Fibroblast of the conjunctiva (primary cell): ENCODE measurements at regions not wholly inside any gene's neighbourhood (a gene's known extent, or its start where the extent isn't known, plus 50 kb on each side); places are given as distances from the start of the nearest gene placed in this dataset.

Experiments used
- DNase-seq: peaks from one replicate; pipeline ENCODE4 v3.0.0-alpha.2; 2010; ENCODE audit warnings: low read depth

DNA sequence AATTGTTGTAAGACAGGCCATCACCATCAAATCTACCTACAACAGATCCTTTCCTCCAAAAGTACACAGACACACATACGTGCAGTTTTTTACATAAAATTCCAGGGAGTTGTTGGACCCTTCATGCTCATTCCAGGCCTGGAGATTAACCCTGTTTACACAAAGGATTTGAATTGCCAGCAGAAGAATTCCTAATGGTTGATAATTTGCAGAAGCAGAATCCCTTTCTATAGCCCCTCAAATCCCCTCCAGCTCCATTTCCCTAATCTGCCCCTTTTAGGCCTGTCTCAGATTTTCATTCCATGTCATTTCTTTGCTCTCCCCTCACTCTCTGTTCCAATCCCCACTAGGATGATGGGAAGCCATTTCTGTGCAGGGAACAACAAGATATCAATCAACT is 102.9 kb upstream of the TOX3 start:
- DNase-seq: no peak

DNA sequence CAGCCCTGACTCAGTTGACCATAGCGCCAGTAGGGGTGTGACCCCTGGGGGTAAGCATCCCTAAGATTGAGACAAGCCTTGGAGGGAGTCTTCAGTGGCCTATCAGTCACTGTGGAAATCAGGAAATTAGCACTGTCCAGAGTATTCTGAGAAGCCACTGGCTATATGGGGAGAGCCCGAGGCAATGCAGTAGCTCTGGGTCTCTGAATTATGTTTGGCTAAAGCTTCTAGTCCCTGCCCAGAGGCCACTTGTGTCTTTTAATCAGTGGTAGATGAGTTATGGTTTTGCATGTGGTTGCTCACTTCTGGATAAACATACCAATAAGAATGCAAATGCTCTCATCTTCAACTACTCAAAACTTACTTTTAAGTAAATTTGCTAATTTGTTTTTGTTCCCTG is 100.6 kb upstream of the TOX3 start:
- DNase-seq: no peak

DNA sequence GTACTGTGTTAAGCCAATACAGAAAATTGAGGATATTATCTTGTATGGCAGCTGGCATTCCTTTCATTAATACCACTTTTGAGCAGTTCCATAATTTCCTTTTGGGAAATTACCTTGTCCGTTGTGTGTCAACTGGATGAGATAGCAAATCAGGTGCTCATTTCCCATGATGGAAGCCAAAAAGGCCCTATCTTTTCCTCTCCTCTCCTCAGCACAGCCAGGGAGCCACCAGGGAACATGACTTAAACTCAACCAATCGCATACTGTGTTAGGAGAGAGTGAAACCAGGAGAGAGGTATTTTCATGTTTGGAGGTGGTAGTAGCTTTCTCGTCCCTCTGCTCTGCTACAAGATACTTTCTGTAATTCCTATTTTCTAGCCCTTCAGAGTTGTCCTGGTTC is 96.1 kb upstream of the TOX3 start:
- no peak for DNase-seq

DNA sequence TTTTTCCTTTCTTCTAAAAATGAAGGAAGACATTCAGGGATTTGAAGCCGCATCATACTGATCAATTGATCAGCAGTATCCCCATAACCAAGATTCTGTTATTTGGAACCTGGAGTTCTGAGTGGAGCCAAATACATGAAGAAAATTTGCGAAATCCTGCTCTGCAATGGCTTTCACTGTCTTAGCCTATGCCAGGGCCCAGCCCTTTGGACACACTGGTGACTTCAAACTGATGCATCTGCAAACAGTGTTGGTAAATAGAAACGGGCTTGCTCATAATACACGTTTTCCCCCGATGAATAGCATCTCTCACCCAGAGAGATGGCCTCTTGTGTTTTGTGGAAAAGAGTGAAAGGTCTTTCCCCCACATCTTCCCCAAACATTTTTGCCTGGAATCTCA is 87.6 kb upstream of the TOX3 start:
- DNase-seq: no peak

DNA sequence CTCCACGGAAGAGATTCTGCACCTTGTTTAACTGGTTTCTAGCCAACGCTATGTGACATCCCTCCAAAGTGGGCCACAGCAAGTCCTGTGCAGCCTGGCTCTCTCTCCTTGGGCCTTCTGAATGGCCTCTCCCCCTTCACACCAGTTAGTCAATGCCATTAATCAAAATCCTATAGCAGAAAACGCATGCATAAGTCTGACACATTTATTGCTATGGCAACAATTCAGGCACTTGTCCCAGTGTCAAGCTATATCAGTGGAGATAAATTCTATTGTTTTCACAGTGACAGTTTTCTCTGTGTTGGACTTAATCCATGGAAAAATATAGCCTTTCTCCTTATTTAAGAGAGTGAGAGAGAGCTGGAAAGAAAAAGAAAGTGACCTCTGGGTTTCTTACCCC is 87.2 kb upstream of the TOX3 start:
- no peak for DNase-seq

DNA sequence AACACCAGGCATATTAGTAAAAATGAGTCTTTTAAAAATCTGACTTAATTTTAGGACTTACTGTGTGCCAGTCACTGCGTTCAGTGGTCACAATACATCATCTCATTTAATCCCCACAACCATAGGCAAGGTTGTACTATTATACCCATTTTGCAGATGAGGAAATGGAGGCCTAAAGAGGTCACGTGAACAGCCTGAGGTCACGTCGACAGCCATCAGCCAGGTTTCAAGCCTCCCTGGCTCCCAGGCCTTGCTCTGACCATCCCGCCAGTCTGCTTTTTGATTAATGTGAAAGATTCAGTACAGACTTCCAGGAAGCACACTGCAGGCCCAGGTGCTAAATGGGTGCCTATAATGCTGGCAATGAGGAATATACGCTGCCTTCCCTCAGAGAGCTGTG is 86.3 kb upstream of the TOX3 start:
- DNase-seq: no peak

DNA sequence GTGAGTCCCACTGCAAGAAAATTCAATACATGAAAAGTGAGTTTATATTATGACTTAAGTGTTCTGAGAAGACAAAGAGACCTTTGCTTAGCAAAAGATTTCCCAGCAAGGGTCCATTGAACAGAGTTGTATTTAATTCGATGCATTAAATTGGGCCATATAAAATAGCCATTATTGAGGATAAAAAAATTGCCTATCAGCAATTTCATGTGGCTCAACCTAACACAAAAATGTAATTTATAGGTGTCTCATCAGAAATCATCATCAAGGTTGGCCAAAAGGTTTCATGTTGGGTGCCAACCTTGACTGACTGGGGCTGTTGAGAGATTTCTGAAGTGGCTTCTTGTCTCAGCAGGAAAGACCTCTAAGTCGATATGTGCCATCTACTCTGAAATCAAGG is 84.8 kb upstream of the TOX3 start:
- no peak for DNase-seq

DNA sequence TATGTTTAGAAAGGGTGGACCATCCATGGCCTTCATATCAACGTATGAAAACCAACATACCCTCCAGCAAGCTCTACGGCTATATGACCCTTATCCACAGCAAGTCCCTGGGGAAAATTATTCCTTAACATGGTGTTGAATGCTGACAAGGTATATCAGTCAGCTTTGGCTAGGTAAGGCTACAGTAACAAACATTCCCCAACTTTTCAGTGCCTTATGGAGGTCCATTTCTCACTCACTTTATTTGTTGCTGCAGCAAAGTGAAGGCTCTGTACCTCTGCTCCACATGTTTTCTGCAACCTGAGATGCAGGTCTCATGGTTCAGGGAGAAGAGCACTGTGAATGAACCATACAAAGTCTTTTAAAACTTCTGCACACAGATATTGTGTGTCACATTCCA is 83.8 kb upstream of the TOX3 start:
- no peak for DNase-seq

DNA sequence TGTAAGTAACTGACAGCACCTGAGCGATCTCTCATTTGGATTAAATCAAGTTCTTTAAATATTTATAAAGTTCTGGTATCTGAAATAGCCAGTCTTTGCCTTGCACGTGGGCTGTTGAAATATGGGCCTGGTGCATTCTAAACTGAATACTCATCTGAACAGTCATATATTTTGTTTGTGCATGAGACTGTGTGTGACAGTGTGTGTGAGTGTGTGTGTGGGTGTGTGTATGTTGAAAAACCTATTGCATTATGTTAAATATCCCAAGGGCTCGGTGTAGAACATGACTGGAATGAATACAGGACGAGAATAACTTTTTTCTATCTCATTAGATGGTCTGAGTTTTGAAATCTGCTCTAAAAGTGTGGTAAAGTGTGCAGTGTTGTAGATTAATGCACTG is 82.4 kb upstream of the TOX3 start:
- no peak for DNase-seq

DNA sequence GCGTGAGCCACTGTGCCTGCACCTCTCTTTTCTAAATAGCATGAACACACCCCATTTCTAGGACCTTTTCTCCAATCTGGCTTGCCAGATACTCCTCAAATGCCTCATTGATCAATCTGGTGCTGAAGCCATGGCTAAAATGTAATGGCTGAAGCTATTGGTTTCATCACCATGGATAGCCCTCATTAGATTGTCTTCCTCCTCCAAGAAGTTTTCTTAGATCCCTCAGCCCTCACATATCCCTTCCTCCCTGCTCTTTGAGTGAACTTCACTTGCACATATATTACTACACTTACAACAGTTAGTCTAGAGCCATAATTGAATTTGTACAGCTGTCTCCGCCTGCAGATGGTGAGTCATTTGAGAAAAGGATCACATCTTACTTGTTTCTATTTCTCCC is 77.9 kb upstream of the TOX3 start:
- no peak for DNase-seq

DNA sequence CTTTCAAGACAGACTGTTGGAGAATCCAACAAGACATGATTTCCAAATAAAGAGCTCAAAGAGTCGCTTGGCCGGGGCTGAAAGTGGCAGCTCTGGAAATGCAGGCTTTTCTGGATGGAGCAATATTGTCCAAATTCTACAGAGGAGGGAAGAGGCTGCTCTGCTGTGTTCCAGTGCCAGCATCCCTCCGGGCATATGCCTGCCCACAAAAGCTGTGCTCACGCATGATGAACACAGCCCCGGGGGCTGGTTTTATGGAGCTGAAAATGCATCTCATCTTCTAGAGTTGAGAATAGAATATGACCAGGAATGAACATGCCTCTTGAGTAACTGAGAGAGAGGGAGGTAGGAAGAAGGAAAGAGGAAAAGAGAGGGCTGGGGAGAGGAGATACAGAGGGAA is 74.7 kb upstream of the TOX3 start:
- DNase-seq: no peak

DNA sequence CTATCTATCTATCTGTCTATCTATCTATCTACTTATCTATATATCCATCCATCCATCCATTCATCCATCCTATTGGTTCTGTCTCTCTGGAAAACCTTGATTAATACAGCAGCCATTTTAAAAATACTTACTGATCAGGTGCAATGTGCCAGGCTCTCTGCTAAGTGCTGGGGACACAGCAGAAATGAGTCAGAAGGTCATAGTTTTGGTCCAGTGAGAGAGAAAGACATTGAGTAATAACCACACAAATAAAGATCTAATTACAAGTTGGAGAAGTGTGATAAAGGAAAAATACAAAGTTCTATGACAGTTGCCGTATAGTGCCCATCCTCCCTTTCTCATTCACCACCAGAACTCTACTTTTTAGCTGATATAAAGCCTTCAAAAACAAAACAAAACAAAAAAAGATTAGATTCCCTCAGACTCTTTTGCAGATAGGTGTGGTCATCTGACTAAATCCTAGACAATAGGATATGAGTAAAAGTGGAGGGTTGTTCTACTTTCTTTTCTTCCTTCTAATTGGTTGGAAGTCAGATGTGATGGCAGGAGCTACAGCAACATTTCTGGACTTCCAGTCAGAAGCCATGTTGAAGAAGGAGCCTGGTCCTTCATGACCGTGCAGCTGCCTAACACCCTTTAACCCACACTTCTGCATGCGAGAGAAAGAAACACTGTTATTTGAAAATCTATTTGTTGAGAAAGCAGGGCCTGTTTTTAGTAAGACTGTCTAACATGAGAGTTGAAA is 72.0 kb upstream of the TOX3 start:
- DNase-seq: no peak

DNA sequence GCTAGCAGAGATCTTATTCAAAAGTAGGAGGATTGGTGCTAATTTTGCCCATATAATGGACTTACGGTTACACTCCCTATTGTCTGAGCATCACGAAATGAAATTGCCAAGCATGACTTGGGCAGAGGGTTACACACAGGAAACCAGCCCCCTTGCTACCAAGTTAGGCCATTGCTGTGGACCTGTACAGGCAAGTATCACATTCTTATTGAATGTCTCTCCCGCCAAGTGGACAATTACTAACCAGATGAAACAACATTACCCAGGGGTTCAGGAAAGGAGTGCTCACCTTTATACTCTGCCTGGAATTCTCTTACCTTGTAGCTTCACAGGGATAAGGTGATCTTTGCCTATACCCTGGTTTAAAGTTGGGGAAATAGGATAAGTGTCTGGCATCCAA is 70.6 kb upstream of the TOX3 start:
- DNase-seq: no peak

DNA sequence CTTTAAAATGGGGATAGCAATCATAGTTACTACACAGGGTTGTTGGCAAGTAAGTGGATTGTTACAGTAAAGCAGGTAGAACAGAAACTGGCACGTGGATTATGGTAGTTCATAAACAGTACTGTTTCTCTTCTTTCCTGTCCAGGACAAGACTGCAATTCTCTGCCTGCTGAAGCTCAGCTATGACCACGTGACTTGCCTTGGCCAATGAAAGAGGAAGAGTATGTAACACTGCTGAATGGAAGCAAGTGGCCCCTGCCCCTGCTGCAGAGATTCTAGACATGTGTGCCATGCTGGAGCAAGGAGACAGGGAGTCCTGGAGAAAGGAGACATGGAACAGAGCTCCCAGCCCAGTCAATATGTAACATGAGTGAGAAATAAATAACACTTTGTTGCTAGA is 66.6 kb upstream of the TOX3 start:
- no peak for DNase-seq

DNA sequence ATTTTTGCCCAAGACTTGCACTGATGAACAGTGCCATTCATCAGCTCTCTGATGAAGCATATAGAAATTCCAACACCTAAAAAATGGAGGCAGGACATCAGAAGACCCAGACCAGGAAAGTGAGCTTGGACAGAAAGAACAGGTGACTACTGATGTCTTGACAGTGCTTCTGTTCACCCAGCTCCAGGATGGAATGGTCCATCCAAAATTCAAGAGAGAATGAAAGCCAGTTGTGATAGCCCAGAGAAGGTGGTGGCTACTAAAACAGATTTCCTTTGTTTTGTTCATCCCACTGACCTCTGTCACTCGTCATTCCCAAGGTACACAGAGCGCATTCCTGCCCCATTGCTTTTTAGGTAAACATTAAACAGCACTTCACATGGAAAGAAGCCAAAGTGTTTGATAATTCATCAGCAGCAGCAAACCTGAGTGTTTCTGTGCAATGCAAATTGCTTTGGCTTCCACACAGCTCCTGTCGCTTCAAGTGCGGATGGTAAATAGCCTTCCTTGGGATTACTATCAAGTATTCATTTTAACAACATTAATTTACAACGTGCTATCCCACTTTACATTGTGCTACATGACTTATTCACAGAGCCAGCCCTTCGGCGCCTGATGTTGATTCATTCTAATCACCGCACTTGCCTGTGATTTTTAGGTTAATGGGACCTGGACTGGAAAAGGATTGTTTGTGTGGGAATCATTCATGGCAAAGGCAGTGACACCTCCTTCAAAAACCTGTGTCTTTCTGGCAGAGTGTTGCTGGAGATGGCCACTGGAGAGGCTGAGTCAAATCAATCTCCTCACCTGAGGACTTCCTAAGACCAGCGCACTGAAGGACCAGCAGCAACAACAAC is 65.1 kb upstream of the TOX3 start:
- no peak for DNase-seq

DNA sequence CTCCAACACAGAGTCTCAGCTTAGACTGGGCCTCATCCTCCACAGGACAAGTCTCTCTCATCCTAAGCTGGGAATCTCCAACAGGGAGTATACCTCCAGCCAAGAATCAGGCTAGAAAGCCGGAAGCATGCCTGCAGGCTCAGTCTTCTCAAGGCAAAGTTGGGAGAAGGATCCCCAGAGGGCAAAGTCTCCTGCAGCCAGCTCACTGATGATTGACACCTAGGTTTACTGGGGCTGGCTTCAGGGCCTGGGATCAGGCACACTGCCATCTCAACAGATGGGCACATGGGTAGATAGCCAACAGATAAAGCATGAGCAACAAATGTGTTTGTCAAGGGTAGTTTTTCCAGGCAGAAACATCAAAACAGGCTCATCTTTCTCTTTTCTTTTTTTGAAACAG is 56.1 kb upstream of the TOX3 start:
- DNase-seq: no peak

DNA sequence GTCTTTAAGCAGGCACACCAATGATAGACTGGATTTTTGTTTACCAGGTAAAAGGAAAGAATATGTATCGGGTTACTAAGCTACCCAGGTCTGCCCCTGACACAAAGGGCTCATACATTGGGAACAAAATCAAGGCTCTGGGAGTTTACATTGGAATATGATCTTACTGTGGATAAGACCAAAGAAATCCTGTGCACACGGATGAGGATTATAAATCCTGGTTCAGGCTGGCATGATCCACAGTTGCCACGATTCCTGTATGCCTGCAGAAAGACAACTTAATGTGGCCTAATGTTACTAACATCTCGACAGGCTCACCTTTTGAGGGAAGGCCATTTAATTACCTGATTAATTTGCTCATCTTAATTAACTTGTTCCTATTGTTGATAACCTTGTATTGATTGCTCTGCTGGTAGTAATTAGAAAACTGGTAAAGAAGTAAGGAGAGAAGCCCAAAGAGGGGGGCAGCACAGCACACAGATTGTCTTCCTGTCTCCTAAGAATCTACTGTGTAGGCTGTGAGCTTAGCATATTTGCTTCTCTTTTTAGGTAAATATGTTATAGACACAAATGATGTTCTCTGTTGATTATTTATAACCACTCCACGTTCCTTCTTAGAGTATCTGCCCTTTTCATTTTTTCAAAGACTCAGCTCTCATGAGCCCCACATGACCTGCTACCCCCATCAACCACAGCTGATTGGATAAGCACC is 51.0 kb upstream of the TOX3 start:
- no peak for DNase-seq

DNA sequence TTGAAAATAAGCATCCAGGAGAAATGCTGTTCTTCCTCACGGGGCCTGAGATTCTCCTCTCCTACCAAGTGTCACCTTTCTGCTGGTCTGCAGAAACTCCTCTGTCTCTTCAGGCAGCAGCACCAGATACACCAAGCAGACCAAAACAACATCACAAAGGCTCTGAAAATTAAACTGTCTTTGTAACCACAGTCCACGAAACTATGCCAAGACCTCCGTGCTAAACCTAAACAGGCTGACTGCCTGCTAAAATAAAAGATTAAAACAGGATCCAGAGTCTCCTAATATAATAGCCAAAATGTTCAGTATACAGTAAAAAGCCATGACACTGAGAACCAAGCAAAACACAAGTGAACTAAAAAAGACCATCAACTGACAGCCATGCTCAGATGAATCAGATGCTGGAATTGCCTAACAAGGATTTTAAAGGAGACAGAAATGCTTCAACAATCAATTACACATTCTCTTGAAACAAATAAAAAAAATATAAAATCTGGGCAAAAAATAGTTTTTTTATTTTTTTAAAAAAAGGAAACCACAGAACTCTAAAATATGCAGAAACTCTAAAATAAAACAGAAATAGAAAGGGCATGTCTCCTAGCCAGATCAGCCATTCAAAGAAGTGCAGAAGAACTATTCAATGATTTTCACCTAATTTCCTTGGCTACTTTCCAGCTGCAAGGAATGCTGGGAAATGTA is 50.3 kb upstream of the TOX3 start:
- no peak for DNase-seq
